Activated CD8-positive, alpha-beta memory T cell treated with anti-CD3 and anti-CD28 coated beads, Interleukin-2, amount 50 U/mL, for 24 hours (primary cell): ENCODE measurements at regions not wholly inside any gene's neighbourhood (a gene's known extent, or its start where the extent isn't known, plus 50 kb on each side); places are given as distances from the start of the nearest gene placed in this dataset.
"Not testable (repeated sequence)": the region's sequence is repeated elsewhere in the genome, so short reads cannot be mapped to it uniquely, and the experiment has no call there.

Source experiments
- DNase-seq: peaks from one replicate; pipeline ENCODE4 v3.0.0-alpha.2; 2020; ENCODE audit errors: extremely low read depth

DNA sequence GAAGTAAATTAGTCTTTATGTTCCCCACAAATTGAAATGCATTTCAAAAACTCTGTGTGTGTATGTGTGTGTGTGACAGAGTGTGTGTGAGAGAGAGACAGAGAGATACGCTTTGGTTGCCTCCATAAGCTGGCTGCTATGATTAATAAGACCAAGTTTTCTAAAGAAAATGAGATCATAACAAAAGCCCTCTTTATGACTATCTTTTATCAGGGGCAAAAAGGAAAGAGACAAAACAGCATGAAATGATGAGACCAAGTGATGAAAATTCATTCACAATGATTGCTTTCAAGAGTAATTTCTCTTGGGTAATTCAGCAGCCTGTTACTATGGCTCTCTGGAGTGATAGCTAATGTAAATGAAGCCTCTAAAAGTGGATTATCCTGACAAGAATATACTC is 277.6 kb upstream of the PLEKHG7 start:
- no peak for DNase-seq

DNA sequence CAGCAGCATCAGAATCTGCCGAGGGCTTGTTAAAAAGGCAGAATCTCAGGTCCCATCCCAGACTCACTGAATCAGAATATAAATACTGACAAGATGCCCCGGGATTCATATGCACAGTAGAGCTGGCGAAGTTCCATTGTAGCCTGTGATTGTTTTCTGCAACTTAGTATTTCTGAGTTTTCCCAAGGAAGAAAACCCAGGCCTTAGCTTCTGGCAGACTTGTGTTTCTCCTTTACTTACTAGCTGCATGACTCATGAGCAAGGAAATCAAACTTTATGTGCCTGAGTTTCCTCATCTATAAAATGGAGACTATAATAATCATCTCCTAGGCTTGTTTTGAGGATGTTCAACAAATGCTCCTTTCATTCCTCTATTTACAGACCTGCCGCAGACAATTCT is 278.5 kb upstream of the PLEKHG7 start:
- no peak for DNase-seq

DNA sequence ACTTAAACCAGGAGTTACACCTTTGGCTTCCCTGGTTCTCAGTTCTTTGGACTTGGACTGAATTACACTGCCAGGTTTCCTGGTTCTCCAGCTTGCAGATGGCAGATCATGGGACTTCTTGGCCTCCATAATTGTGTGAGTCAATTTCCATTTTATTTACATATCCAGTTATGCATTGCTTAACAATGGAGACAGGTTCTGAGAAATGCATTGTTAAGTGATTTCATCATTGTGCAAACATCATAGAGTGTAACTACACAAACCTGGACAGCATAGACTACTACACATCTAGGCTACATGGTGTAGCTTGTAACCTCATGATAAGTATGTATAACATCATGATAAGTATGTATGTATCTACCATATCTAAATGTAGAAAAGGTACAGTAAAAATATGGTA is 276.1 kb upstream of the BTG1 start:
- no peak for DNase-seq

DNA sequence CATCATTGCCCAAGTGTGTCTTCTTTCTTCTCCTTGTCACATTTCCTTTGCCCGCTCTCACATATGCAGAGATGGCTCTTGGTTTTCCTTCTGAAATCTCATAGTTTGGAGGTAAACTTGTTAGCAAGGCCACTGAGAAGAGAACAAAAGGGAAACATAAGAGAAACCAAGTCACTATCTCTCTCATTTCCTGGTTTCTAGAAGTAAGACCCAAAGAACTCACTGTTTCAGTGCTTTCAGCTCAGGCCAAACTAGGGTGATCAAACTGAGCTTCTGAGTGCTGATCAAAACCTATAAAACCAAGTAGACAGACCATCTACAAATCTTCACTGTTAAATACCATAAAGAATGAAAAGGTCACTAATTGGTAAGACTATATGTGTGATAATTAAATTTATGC is 275.4 kb upstream of the BTG1 start:
- DNase-seq, result no peak

DNA sequence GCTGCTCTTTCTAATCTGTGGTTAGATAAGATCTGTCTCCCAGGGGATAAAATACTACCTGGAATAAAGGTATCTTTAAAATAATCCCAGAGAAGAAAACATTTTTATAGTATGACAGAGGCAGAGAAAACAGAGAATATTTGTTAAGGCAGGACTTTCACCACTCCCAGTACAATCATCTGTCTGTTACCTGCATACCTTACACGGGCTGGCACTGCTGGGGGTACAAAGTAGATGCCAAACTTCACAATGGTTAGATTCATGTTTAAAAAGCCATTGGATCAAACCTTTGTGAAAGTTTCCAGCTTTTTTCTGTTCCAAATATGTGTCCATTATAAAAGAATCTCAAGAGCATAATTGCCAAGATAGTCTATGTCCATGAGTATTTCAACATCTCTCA is 273.6 kb upstream of the BTG1 start:
- DNase-seq, result no peak

DNA sequence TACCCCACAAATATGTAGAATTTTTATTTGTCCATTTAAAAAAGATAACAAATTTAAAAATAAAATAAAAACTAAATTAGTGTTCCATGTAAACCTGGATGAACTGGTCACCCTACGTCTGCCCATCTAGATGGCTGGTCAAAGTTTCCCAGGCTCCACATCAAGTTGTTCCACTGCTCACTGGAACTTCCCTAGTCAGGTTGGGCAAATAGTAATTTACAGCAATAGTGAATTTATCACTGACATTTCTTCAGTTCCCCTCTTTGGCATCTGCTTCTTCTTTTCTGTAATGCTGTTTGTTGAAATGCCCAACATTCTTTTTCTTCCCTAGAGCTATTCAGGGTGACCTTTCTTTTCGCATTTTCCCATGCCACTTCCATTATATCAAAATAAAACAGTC is 272.7 kb upstream of the BTG1 start:
- DNase-seq, result no peak

DNA sequence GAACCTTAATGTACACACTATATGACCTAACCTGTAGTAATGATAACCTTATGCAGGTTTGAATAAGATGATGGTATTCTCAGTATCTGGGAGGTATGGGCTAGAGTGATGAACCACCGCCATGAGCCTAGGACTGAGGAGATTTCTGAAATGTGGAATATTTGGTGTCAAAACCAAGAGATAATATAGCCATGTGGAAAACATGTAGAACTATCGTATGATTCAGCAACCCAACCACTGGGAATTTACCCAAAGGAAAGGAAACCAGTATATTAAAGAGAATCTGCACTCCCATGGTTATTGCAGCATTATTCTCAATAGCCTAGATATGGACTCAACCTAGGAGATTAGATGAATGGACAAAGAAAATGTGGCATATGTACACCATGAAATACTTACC is 271.7 kb upstream of the BTG1 start:
- DNase-seq, result no peak

DNA sequence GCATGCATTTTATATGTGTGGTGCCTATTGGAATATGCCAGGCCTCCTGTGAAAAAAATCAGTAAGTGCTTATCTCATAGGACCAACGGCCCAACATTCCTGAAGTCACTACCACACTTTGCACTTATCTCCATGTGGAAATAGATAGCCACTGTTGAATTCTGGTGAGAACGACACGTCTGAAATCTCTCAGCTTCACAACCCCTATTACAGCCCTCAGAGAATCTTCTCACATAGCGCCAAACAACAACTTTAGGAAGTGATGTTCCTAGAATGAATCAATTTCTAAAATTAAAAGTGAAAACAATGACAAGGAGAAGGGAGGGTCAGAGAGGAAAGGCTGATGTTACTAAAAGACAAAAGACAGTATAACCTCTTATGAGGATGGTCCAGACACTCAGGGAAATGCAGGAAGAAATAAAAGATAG is 270.8 kb upstream of the BTG1 start:
- DNase-seq, result no peak

DNA sequence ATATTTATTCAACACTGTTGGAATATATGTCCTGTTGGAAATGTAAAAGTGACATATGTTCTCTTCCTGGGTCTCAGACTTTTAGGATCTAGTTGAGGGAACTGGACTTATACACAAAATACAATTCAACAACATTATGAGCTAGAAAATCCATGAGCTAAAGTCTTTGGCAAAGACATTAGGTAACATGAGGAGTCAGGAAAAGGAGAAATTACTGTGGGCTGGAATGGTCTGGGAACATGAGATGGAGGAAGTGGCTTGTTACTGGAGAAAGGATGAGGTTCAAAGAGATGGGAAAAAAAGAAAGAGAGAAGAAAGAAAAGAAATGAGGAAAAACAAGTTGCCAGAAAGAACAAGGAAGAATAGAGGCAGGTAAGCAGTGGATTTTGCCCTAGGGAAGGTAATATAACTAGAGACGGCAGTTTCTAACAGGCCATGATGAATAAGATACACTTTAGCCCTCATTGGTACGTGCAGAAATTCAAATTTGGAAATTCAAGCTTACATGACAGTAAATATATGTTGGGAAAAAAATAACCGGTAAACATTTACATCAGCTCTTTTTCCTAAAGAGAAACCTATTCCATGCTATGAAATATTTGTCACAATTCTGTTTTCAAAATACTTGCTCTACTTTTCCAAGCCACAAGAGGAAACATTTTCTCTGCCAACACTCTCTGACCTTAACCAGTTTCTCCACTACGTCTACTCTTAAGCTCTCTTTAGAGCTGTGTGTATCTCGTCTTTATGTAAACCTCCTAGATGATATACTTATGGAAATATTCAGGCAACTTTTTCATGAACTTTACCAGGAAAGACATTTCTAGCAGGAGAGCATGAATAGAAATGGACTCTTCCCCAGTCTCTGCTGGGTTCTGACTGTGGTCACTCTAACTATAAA is 268.8 kb upstream of the BTG1 start:
- DNase-seq, result no peak

DNA sequence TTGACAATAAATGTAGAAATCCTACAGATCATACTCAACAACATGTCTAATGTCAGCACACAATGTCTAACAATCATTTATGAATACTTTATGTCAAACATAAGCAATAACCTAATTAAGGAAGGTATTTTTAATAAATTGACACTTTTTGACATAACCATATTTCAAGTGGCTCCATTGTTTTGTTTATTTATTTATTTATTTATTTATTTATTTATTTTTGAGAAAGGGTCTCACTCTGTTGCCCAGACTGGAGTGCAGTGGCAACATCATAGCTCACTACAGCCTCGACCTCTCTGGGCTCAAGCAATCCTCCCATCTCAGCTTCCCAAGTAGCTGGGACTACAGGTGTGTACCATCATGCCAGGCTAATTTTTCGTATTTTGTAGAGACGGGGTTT is 267.6 kb upstream of the BTG1 start:
- DNase-seq, result no peak

DNA sequence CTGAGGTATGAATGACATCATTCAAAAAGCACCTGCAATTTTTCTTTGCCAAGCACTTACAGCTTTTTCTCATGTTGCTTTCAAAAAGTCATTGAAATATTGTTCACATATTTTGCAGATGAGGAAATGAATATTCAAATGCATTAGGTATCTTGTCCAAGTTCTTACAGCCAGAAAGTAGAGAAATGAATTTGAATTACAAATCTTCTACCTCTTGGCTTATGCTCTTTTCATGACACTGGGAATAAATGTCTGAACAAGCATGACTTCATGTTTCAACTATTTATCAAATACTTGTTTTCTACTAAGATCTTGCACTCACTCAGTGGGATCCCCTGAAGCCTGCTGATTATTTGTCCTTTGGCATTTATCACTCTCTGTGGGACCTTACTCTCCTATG is 267.2 kb upstream of the BTG1 start:
- DNase-seq, result no peak

DNA sequence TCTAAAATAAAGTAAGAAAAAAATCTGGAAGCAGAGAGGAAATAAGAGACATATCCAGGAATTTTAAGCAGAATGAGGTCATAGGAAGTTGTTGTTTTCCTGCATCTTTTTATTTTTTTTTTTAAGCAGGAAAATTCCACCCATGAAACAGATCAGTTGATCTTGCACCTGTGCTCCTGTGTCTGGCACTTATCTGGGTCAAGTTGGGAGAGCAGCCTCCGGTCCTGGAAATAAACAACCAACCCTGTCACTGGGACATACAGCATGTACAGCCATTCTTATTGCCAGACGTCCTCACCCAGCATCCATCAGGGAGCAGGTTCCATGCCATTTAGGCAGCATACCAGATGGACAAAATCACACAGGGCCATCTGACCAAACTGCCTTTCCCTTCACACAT is 266.0 kb upstream of the BTG1 start:
- DNase-seq, result no peak

DNA sequence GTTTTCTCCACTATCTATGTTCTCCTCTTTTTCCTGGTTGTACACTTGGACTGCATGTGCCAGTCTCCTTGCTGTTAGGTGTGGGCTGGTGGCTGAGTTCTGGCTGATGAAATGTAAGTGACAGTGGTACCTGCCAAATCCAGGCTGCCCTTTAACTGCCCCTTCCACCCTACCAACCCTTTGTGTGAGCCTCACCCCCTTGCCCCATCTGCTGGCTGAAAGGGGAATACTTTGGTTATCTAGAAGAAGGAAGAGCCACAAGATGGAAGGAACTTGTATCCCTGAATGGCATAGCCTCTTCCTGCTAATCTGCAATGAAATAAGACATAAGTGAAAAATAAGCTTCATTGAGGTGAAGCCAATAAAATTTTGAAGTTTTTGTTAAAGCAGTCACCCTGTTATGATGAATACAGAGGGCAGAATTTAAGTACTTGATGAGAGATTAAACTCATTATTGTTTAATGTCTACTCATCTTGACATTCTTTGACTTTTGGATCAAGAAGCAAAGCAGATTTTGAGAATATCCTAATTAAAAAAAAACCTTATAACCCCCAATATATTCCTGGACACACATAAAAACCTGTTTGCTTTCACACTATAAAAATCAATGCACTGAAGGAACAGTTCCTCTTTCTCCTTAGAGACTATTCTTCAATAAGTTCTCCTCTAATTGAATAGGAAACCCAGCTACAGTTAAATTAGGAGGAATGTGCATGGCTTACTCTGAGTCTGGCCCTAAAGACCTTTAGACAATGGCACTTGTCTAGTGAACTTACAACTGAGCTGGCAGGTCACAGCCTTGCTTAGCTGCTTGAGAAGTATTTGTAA is 262.6 kb upstream of the BTG1 start:
- no peak for DNase-seq

DNA sequence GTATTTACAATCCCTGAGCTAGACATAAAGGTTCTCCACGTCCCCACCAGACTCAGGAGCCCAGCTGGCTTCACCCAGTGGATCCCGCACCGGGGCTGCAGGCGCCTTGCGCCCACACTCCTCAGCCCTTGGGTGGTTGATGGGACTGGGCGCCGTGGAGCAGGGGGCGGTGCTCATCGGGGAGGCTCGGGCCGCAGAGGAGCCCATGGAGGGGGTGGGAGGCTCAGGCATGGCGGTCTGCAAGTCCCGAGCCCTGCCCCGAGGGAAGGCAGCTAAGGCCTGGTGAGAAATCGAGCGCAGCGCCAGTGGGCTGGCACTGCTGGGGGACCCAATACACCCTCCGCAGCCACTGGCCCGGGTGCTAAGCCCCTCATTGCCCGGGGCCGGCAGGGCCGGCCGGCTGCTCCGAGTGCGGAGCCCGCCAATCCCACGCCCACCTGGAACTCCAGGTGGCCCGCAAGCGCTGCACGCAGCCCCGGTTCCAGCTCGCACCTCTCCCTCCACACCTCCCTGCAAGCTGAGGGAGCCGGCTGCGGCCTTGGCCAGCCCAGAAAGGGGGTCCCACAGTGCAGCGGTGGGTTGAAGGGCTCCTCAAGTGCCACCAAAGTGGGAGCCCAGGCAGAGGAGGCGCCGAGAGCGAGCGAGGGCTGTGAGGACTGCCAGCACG is 260.9 kb upstream of the BTG1 start:
- not testable (repeated sequence) for DNase-seq

DNA sequence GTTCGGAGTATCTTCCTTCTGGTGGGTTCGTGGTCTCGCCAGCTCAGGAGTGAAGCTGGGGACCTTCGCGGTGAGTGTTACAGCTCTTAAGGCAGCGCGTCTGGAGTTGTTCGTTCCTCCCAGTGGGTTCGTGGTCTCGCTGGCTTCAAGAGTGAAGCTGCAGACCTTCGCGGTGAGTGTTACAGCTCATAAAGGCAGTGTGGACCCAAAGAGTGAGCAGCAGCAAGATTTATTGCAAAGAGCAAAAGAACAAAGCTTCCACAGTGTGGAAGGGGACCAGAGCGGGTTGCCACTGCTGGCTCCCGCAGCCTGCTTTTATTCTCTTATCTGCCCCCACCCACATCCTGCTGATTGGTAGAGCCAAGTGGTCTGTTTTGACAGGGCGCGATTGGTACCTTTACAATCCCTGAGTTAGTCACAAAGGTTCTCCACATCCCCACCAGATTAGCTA is 260.2 kb upstream of the BTG1 start:
- not testable (repeated sequence) for DNase-seq

DNA sequence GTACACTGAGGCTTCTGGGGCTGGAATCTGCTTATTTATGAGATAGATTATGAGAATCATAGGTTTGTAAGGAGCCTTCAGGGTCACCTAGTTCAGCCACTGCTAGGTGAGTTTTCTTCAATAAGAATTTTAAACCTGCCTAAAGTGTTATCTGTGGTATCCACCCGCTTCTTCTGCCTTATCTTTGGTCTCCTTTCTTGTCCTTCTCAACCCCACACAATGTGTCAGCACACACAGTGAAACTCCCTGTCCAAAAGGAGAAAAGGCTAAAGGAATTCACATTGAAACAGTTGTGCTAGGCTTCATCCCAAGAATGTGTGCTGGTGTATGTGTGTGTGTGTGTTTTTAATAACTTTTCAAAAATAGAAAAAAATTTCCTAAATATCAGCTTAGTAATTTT is 259.3 kb upstream of the BTG1 start:
- DNase-seq, result no peak

DNA sequence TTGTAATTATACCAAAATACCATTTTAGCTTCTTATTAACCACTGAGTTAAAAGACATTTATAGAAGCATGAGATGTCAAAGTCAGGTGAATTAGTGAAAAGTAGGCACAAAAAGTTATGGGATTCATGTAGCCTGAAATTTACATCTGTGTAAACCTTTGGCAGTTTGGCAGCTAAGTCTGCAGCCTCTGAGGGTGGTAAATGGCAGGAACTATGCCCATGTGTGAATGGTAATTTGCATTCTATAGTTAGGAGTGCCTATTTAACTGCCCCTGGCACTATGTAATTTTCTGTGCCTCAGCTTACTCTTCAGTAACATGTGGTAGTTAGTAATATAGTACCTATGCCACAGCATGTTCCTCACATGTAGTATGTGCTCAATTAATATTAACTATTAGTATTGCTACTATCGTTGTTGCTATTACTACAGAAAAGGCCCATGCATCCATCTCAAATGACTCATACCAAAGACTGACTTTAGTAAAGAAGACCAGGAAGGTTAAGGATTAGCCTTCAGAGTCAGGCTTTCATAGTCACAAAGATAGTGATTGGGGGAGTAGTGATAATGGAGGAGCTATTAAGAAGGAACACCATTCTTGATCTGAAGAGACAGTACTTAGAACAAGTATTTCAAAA is 258.7 kb upstream of the BTG1 start:
- DNase-seq, result no peak

DNA sequence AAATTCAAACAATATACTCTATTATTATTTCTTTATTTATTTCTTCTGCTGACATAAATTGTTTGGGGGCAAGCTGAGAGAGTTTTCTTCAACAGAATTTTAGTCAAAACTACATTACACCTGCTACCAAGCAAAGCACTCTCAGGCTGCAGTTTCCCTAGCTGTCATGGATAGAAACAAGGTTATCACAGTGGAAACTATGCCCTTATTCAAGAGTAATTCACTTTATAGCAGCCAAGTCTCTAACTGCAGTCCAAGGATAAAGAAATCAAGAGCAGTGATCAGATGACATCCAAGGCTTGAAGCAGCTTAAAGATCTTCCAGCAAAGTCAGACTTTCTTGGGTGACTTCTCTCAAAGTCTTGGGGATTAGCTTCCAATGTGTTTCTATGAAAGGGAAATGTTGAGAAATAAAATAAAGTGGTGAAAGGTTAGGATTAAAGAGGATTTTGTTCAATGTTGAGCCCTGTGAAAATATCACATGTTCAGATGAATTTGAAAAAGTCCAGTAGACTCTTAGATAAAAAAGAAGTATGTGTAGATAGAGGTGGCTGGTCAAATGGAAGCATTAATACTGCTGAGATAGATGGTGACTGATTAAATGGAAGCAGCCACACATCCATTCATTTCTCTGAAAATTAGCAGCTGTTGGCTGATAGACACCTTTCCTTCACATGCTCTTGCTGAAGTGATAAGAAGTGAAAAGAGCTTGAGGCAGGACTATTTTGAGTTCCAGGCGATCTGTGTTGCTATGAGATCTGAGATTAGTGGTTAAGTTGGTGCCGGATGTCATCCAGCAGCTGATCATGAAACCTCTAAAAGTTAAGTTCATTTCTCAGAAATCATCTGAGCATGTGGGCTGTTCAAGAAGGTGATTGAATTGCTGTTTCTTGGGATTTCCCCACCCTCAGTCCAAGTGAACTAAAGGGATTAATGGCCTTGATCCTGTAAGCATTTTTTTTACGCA is 257.8 kb upstream of the BTG1 start:
- peak; percentile 33 for DNase-seq

DNA sequence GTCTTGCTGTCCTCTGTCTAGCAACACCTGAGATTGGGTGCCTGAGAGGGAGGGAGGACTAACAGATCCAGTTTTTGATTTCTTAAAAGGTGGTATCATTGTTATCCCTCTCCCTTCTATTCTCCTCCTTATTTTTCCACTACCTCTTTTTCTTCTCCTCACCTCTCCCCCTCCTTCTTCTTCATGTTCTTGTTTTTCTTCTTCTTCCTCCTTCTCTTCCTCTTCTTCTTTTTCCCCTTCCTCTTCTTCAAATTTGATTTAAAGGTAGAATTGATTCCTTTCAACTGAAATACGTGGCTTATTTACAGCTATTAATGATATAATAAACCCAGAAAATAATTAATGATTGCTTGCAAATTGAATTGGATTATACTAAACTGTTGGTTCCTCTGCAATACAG is 256.8 kb upstream of the BTG1 start:
- no peak for DNase-seq

DNA sequence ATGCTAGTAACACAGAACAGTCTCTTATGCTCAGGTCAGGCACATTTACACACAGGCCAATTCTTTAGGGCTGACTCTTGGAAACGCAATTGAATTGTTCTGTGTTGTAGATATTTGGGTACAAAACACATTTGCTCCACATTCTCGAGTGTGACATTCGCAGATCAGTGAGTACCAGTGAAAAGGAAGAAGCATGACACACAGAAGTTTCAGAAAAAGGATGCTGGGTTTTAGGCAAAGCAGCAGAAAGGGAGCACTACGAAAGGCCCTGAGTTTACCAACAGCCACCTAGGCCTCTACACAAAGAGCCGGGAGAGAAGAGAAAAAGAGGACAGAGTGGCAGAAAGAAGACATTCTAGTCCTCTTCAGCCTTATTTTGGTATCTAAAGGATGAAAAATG is 254.4 kb upstream of the BTG1 start:
- no peak for DNase-seq
